OCI-LY1 (cell line): ENCODE measurements at regions not wholly inside any gene's neighbourhood (a gene's known extent, or its start where the extent isn't known, plus 50 kb on each side); places are given as distances from the start of the nearest gene placed in this dataset.
A peak's percentile ranks its signal among the peaks of the same experiment; 100 is the strongest.

Experiments used
- H2AFZ ChIP-seq: fragments of 200-600 bp; sonication (generic), shearing (Covaris generic); 2 replicates; pipeline ENCODE4 v1.6.0; 2014; ENCODE audit warnings: antibody characterized with exemption, mild to moderate bottlenecking, low read length
- H3F3A ChIP-seq: fragments of 200-600 bp; sonication (generic), shearing (Covaris generic); 2 replicates; pipeline ENCODE4 v1.6.0; 2014; ENCODE audit warnings: mild to moderate bottlenecking, antibody characterized with exemption, low read length, moderate library complexity; ENCODE audit not compliant: insufficient read depth
- H3K27ac ChIP-seq: fragments of 200-600 bp; sonication (generic); 2 replicates; pipeline ENCODE4 v1.5.1; 2014; ENCODE audit warnings: low read length, mixed run types, mild to moderate bottlenecking, low read depth; ENCODE audit not compliant: poor library complexity, severe bottlenecking
- H3K27me3 ChIP-seq: fragments of 200-600 bp; sonication (generic); 2 replicates; pipeline ENCODE4 v1.6.0; 2014; ENCODE audit warnings: antibody characterized with exemption, mild to moderate bottlenecking, low read length, moderate library complexity; ENCODE audit not compliant: insufficient read depth
- H3K36me3 ChIP-seq: fragments of 200-600 bp; sonication (generic); 2 replicates; pipeline ENCODE4 v1.6.1; 2014; ENCODE audit warnings: mild to moderate bottlenecking, antibody characterized with exemption, low read length, moderate library complexity, mixed read lengths; ENCODE audit not compliant: insufficient read depth
- H3K4me1 ChIP-seq: fragments of 200-600 bp; sonication (generic); 2 replicates; pipeline ENCODE4 v1.5.1; 2014; ENCODE audit warnings: mild to moderate bottlenecking, low read length, moderate library complexity; ENCODE audit not compliant: insufficient read depth, severe bottlenecking
- H3K4me2 ChIP-seq: fragments of 200-600 bp; sonication (generic), shearing (Covaris generic); 2 replicates; pipeline ENCODE4 v1.6.1; 2014; ENCODE audit warnings: low read length
- H3K4me3 ChIP-seq: fragments of 200-600 bp; sonication (generic); 2 replicates; pipeline ENCODE4 v1.5.1; 2014; ENCODE audit warnings: low read length, low read depth, mild to moderate bottlenecking, mixed read lengths; ENCODE audit not compliant: poor library complexity, severe bottlenecking
- H3K79me2 ChIP-seq: fragments of 200-600 bp; shearing (Covaris generic); 2 replicates; pipeline ENCODE4 v1.6.1; 2016; ENCODE audit warnings: mixed run types, low read length, mixed read lengths; ENCODE audit not compliant: insufficient read depth
- H3K9ac ChIP-seq: fragments of 200-600 bp; sonication (generic), shearing (Covaris generic); 2 replicates; pipeline ENCODE4 v1.6.1; 2014; ENCODE audit warnings: mild to moderate bottlenecking, low read length, mixed read lengths
- H3K9me2 ChIP-seq: fragments of 200-600 bp; sonication (generic), shearing (Covaris generic); 2 replicates; pipeline ENCODE4 v1.6.1; 2014; ENCODE audit warnings: low read depth, mild to moderate bottlenecking, low read length, mixed read lengths
- H3K9me3 ChIP-seq: fragments of 200-600 bp; shearing (Covaris generic); 2 replicates; pipeline ENCODE4 v1.6.1; 2014; ENCODE audit warnings: low read length, mixed read lengths
- H4K20me1 ChIP-seq: fragments of 200-600 bp; sonication (generic), shearing (Covaris generic); 2 replicates; pipeline ENCODE4 v1.6.0; 2016; ENCODE audit warnings: mild to moderate bottlenecking, low read length; ENCODE audit not compliant: insufficient read depth
- CTCF ChIP-seq: fragments of 200-600 bp; sonication (generic), shearing (Covaris generic); IDR thresholded peaks from 2 replicates; pipeline ENCODE4 v1.5.1; 2017; ENCODE audit warnings: mild to moderate bottlenecking, antibody characterized with exemption, low read length, moderate library complexity, mixed read lengths
- EZH2 ChIP-seq: fragments of 200-600 bp; sonication (generic), shearing (Covaris generic); IDR thresholded peaks from 2 replicates; pipeline ENCODE4 v1.8.0; 2017; ENCODE audit warnings: borderline replicate concordance, mixed run types, mild to moderate bottlenecking, antibody characterized with exemption, low read length, moderate library complexity, mixed read lengths

GRCh38 chr4:60805500-60806313 lies 394.4 kb upstream of the ADGRL3 start:
- no peaks in the 10 kb centered on the region for H3K9me2 ChIP-seq
- H3K36me3 ChIP-seq, result no peaks in the 10 kb centered on the region
- H3K4me1 ChIP-seq, result no peaks in the 10 kb centered on the region
- H3K9ac ChIP-seq, result no peak overlapping the region
- no peak overlapping the region for H3K4me3 ChIP-seq
- H3F3A ChIP-seq, result no peaks in the 10 kb centered on the region
- no peaks in the 10 kb centered on the region for H4K20me1 ChIP-seq
- H3K79me2 ChIP-seq, result no peaks in the 10 kb centered on the region
- no peak overlapping the region for H2AFZ ChIP-seq
- no peaks in the 10 kb centered on the region for H3K27me3 ChIP-seq
- no peak for TF ChIP-seq EZH2
- TF ChIP-seq CTCF, result peak; percentile 68
- no peak overlapping the region for H3K4me2 ChIP-seq
- no peaks in the 10 kb centered on the region for H3K9me3 ChIP-seq
- H3K27ac ChIP-seq, result no peak overlapping the region

- H3K9ac ChIP-seq, result no peak overlapping the region
- H2AFZ ChIP-seq, result no peak overlapping the region
- H3K9me2 ChIP-seq, result no peaks in the 10 kb centered on the region
- no peak overlapping the region for H3K4me3 ChIP-seq
- H3K27me3 ChIP-seq, result no peaks in the 10 kb centered on the region
- H3K36me3 ChIP-seq, result no peaks in the 10 kb centered on the region
- no peaks in the 10 kb centered on the region for H3K9me3 ChIP-seq
- no peak overlapping the region for H3K4me2 ChIP-seq
- H3K79me2 ChIP-seq, result no peaks in the 10 kb centered on the region
- H3K4me1 ChIP-seq, result no peaks in the 10 kb centered on the region
- H4K20me1 ChIP-seq, result no peaks in the 10 kb centered on the region
- no peak overlapping the region for H3K27ac ChIP-seq
- no peaks in the 10 kb centered on the region for H3F3A ChIP-seq
- TF ChIP-seq CTCF (no peak), EZH2 (no peak)
Measured at GRCh38 chr4:60808726-60809485, 391.2 kb upstream of the ADGRL3 start.

GRCh38 chr4:60809486-60809800 lies 390.7 kb upstream of the ADGRL3 start:
- Histone ChIP-seq H3K4me2 (no peak overlapping the region), H3K36me3 (no peaks in the 10 kb centered on the region)
- TF ChIP-seq EZH2, result no peak
- no peak for TF ChIP-seq CTCF

More at GRCh38 chr4:60809486-60809800, 390.7 kb upstream of the ADGRL3 start:
- Histone ChIP-seq H3K27me3 (no peaks in the 10 kb centered on the region), H3F3A (no peaks in the 10 kb centered on the region), H3K9ac (no peak overlapping the region), H3K4me1 (no peaks in the 10 kb centered on the region), H3K27ac (no peak overlapping the region), H3K79me2 (no peaks in the 10 kb centered on the region), H3K9me2 (no peaks in the 10 kb centered on the region), H4K20me1 (no peaks in the 10 kb centered on the region), H3K9me3 (no peaks in the 10 kb centered on the region), H3K4me3 (no peak overlapping the region), H2AFZ (no peak overlapping the region)
